ENCODE measurements at regions not wholly inside any gene's neighbourhood (a gene's known extent, or its start where the extent isn't known, plus 50 kb on each side); places are given as distances from the start of the nearest gene placed in this dataset.

- DNase-seq (ENCODE audit: low read depth, low spot score) = no peak
- in situ Hi-C loops (cut with HindIII; ENCODE audit: low pct_unique_long_range_greater_than_20kb, low sequenced_read_pairs) (no loop called here), intact Hi-C loops (cut with micrococcal nuclease; ENCODE audit: unreplicated experiment) (no loop called here)
- Histone ChIP-seq H3K9me3 (ENCODE audit: control insufficient read depth, insufficient read depth, low read depth, low read length) (no peaks in the 10 kb centered on the region), H3K36me3 (ENCODE audit: control insufficient read depth, insufficient read depth, low read length) (no peaks in the 10 kb centered on the region), H3K27ac (ENCODE audit: low read length) (no peak overlapping the region), H3K4me3 (ENCODE audit: low read depth in 2 of 2, low read length in 2 of 2) (no peak overlapping the region), H3K4me1 (ENCODE audit: control insufficient read depth, insufficient read depth, low read length) (no peaks in the 10 kb centered on the region), H3K27me3 (ENCODE audit: control insufficient read depth, insufficient read depth, low read length) (no peaks in the 10 kb centered on the region)
- POLR2A ChIA-PET = no interaction called here
- no TSS peak for BruUV-seq (replicated peaks)
- TF ChIP-seq REST (IDR thresholded peaks at IDR 0.05; ENCODE audit: insufficient read depth in 1 of 2, low read depth in 2 of 2, low read length in 1 of 2) (no peak), CTCF (IDR thresholded peaks at IDR 0.05) (no peak), SIN3A (IDR thresholded peaks at IDR 0.05; ENCODE audit: borderline replicate concordance, insufficient read depth, low read depth, low read length) (no peak), POLR2AphosphoS5 (IDR thresholded peaks at IDR 0.05; ENCODE audit: low read depth, low read length) (no peak), TCF7L2 (IDR thresholded peaks at IDR 0.05; ENCODE audit: low read depth, low read length) (no peak)
- CTCF ChIA-PET = no interaction called here
- no peak for ATAC-seq
These were observed 183.0 kb downstream of the GBA3 start for GRCh38 chr4:22875587-22876257.

GRCh38 chr4:22874334-22874912 lies 181.7 kb downstream of the GBA3 start:
- Histone ChIP-seq H3K27ac (ENCODE audit: low read length) (no peak overlapping the region), H3K9me3 (ENCODE audit: control insufficient read depth, insufficient read depth, low read depth, low read length) (no peaks in the 10 kb centered on the region), H3K36me3 (ENCODE audit: control insufficient read depth, insufficient read depth, low read length) (no peaks in the 10 kb centered on the region), H3K4me1 (ENCODE audit: control insufficient read depth, insufficient read depth, low read length) (no peaks in the 10 kb centered on the region), H3K27me3 (ENCODE audit: control insufficient read depth, insufficient read depth, low read length) (no peaks in the 10 kb centered on the region), H3K4me3 (ENCODE audit: low read depth in 2 of 2, low read length in 2 of 2) (no peak overlapping the region)
- no peak for DNase-seq (ENCODE audit: low read depth, low spot score)
- ATAC-seq = no peak
- no TSS peak for BruUV-seq (replicated peaks)
- CTCF ChIA-PET = no interaction called here
- TF ChIP-seq REST (IDR thresholded peaks at IDR 0.05; ENCODE audit: insufficient read depth in 1 of 2, low read depth in 2 of 2, low read length in 1 of 2) (no peak), CTCF (IDR thresholded peaks at IDR 0.05) (no peak), TCF7L2 (IDR thresholded peaks at IDR 0.05; ENCODE audit: low read depth, low read length) (no peak), POLR2AphosphoS5 (IDR thresholded peaks at IDR 0.05; ENCODE audit: low read depth, low read length) (no peak), SIN3A (IDR thresholded peaks at IDR 0.05; ENCODE audit: borderline replicate concordance, insufficient read depth, low read depth, low read length) (no peak)
- in situ Hi-C loops (cut with HindIII; ENCODE audit: low pct_unique_long_range_greater_than_20kb, low sequenced_read_pairs) (no loop called here), intact Hi-C loops (cut with micrococcal nuclease; ENCODE audit: unreplicated experiment) (no loop called here)
- POLR2A ChIA-PET = no interaction called here
